GM21717 (cell line): ENCODE measurements at regions not wholly inside any gene's neighbourhood (a gene's known extent, or its start where the extent isn't known, plus 50 kb on each side); places are given as distances from the start of the nearest gene placed in this dataset.

ENCODE experiments used
- ATAC-seq: cut with Tn5 transposase; IDR thresholded peaks from one replicate; pipeline ENCODE4 v1.9.1; 2021; ENCODE audit warnings: mild to moderate bottlenecking, moderate library complexity; ENCODE audit not compliant: unreplicated experiment

DNA sequence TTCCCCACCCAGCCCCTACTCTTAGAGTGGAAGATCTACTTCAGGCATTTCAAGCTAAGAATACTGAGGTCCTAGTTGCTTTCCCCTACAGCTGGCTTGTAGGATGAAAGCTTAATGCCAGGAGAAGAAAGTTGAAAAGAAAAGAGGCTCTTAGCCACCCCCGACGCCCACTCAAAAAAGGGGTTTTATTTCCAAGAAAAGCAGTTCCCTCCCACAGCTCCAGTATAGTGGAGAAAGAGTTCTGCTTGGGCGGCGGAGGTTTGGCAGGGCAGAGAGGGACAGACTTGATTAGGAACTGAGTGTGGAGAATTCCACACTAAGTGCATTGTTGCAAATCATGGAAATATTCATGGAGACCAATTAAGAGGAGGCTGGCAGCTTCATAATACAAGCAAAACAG, 470.9 kb downstream of the ETS1 start:
- no peak for ATAC-seq

DNA sequence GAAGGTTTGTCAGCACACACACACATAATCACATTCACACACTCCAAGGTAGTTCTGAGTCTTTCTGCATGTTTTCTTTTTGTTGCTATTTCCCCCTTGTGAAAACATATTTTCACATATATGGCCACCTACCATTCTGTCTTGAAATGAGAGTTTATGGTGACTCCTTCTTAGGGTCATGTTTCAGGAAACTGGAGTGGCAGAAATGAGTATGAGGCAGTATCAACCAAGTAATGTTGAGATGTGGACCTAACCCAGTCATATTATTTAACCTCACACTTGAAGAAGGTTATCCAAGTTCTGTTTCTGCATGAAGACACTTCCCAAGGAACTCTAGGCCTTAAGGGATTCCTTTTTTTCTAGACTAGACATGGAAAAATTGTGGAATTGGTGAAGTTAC, 481.4 kb downstream of the ETS1 start:
- ATAC-seq, result no peak

DNA sequence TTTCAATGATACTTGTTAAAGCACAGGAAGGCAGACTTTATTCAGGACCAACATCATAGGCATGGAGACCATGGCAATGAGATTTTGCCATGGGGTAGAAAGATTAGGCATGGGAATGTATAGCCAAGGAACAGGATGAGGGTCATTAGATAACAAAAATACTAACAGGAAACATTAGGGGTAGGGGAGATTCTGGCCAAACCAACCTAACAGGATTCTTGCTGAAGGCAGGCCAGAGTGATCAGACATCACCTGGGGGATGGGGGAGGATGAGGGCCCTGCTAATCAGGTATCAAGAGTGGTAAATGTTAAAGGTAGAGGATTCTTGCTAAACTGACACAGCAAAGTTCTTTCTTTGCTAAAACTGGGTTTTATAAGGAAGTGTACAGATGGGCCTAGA, 481.8 kb downstream of the ETS1 start:
- ATAC-seq, result no peak

DNA sequence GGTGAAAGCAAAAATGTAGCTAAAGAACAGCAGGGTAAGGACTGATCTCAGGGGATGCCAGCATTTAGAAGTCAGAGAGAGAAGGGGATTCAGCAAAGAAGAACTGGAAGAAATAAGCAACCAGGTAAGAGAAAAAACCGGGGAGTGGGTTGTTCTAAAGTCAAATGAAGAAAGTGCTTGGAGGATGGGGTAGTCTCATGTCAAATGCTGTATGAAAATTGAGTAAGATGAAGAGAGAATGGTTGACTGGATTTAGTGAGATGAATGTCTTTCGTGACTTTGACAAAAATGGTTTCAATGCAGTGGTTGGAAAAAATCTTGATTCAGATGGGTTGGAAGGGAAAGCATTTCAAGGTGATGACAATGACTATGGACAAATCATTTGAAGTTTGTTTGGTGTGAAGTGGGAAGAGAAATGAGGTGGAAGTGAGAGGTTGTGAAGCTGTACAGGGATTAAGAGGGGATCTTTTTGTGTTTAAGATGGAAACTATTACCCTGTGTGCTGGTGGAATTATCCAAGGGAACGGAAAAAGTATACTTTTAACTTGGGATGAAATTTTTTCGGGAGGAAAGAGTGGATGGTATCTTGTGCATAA, 484.0 kb downstream of the ETS1 start:
- ATAC-seq, result no peak

DNA sequence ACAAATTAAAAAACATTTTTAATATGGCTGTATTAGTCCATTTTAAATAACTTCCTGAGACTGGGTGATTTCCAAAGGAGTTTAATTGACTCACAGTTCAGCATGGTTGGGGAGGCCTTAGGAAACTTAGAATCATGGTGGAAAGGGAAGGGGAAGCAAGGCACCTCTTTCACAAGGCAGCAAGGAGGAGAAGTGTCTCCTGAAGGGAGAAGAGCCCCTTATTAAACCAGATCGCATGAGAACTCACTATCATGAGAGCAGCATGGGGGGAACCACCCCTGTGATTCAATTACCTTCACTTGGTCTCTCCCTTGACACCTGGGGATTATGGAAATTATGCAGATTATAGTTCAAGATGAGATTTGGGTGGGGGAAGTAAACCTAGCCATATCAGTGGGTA, 488.6 kb downstream of the ETS1 start:
- no peak for ATAC-seq

DNA sequence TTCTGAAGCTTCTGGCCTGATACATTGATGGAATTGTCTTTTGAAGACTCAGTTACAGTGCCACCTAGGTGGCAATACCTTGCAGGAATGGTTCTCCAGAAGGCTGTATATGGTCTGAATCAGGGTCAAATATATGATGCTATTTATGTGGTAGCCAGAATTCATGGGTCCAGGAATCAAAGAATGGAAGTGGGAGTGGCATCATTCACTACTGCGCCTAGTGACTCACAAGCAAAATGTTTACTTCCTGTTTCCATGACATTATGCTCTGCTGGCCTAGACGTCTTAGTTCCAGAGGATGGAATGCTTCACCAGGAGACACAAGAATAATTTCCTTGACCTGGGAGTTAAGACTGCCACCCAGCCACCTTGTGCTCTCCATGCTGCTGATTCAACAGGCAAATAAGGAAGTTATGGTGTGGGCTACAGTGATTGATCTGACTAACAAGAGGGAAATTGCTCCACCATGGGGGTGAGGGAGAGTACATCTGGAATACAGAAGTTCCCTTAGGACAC, 491.8 kb downstream of the ETS1 start:
- no peak for ATAC-seq

DNA sequence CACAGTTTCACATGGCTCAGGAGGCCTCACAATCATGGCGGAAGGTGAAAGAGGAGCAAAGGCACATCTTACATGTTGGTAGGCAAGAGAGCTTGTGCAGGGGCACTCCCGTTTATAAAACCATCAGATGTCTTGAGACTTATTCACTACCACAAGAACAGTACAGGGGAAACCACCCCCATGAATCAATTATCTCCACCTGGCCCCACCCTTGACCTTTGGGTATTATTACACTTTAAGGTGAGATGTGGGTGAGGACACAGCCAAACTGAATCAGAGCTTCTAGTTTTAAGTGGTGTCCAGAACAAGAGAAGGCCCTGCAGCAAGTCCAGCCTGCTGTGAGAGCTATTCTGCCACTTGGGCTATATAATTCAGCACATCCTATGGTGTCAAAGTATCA, 493.7 kb downstream of the ETS1 start:
- no peak for ATAC-seq

DNA sequence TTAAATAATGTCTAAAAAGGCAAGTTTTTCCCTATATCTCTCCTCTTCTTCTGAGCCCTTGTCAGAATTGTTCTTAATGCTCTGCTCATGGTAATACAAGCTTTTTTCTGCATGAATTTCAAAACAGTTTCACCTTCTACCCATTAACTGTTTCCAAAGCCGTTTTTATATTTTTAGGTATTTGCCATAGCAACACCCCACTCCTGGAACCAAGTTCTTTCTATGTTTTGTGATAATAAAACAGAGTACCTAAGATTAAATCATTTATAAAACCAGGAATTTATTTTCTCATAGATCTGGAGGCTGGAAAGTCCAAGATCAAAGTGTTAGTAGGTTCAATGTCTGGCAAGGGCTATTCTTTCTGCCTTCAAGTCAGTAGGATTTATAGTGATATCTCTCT, 497.4 kb downstream of the ETS1 start:
- no peak for ATAC-seq

DNA sequence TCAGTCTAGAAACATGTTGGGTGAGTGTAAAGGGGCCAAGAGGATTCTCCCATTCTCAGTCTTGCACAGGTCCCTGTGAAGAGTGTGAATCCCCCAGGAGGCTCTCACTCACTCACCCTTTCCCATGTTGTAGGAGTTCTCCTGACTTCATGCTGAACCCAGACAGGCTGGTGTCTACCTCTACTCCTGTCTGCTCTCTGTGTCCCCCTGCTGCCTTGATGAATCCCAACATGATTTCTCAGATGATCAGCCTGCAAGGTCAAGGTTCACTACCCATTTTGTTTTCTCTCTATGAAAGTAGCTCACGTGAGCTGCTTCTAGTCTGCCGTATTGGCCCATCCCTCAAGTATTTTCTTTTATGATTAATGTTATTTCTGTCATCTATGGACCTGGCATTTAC, 500.6 kb downstream of the ETS1 start:
- ATAC-seq, result no peak

DNA sequence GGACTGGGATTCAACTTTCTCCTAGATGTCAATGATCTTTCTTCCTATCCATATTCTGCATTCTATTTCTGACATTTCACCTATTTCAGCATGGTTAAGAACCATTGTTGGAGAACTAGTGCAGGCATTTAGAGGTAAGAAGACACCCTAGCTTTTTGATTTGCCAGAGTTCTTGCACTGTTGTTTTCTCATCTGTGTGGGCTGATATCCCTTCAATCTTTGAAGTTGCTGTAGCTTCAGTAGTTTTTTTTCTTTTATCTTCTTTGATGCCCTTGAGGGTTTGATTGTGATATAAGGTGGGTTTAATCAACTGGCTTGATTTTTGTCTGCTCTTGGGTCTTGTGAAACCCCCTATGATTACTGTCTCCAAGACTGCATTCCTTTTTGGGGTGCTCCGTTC, 502.1 kb downstream of the ETS1 start:
- no peak for ATAC-seq

DNA sequence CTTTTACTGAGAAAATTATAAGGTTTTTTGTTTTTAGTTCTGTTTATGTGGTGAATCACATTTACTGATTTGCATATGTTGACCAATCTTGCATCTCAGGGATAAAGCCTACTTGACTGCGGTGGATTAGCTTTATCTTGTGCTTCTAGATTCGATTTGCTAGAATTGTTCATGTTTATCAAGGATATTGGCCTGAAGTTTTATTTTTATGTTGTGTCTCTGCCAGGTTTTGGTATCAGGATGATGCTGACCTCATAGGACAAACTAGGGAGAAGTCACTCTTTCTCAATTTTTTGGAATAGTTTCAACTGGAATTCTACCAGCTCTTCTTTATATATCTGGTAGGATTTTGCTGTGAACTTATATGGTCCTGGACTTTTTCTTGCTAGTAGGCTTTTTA, 504.8 kb downstream of the ETS1 start:
- ATAC-seq, result no peak

DNA sequence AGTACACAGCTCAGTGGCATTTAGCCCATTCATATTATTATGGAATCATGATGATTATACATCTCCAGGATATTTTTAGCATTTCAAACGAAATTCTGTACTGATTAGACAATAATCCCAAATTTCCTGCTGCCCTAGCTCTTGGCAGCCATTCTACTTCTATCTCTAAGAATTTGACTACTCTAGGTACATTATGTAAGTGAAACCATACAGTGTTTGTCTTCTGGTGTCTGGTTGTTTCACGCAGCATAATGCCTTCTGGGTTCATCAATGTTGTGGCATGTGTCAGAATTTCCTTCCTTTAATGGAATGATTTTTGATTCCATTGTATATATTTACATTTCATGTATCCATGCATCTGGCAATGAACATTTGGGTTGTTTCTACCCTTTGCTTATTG, 517.7 kb downstream of the ETS1 start:
- ATAC-seq, result no peak

DNA sequence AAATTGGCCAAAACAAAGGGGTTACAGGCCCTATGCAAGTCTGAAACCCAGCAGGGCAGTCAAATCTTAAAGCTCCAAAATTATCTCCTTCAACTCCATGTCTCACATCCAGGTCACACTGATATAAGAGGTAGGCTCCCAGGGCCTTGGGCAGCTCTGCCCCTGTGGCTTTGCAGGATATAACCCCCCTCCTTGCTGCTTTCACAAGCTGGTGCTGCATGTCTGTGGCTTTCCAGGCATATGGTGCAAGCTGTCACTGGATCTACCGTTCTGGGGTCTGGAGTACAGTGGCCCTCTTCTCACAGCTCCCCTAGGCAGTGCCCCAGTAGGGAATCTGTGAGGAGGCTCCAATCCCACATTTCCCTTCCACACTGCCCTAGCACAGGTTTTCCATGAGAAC, 519.6 kb downstream of the ETS1 start:
- no peak for ATAC-seq

DNA sequence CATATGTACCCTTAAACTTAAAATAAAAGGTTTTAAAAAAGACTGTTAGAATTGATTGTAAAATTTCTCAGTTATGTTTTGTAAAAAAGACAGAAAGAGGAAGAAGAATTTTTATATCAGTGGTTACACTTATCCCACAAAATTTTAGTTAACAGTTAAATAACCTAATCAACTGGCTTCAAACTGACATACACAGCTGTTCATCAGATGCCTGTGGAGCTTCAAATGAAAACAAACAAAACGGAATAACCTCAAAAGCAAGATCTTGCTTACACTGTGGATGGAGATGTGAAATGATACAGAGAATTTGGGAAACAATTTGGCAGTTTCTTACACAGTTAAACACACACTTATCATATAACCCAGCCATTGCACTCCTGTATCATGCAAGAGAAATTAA, 521.0 kb downstream of the ETS1 start:
- no peak for ATAC-seq

DNA sequence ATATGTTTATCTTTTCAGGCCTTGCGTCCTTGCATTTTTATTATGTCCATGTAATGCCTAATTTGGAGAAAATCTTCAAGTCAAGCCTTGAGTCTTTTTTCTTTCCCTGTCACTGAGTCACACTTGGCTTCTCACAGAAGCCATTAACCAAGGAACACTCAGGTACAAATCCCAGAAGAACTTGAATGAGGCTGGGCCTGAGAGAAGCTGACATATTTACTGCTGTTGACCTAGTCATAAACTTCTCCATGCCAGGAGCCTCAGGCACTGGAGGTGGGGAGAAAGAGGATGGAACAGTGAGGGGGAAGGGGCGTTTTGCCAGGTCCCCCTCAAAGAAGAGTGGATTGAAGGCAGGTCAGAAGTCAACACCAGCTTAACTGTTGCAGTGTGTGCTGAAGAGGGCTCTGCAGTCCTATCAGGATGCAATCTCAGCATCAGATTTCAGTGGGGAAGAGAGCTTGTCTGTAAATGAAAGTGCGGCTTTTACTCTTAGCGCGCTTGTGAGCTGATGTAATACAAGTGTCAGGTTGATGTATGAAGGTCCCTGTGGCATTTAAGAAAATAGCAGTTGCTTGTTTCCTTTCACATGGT, 526.0 kb downstream of the ETS1 start:
- no peak for ATAC-seq

DNA sequence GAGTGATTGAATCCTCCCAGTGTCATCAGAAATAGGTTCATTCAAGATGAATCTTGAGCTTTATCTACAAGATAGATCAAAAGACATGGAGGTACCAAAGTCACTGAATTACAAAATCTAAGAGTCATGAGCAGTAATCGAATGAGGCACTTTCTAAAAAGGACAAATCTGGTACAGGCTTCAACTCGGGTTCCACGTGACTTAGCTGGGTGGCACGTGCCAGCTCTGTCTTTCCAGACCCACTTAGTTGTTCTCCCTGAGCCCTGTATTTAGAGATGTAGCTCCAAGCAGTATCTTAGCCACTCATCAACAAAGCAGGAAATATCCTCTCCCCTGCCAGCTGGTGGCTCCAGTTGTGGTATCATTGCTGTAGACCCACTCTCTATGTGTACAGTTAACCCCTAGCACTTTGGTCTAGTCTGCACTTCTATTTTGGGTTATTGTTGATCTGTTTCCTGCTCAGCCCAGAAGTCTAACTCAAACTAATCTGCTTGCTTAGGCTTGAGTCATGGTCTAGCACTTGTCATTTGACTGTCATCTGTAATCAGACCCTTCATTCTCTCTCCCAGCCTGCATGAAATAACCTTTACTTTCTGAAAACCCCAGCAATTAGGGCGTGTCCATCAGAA, 528.7 kb downstream of the ETS1 start:
- ATAC-seq, result no peak

DNA sequence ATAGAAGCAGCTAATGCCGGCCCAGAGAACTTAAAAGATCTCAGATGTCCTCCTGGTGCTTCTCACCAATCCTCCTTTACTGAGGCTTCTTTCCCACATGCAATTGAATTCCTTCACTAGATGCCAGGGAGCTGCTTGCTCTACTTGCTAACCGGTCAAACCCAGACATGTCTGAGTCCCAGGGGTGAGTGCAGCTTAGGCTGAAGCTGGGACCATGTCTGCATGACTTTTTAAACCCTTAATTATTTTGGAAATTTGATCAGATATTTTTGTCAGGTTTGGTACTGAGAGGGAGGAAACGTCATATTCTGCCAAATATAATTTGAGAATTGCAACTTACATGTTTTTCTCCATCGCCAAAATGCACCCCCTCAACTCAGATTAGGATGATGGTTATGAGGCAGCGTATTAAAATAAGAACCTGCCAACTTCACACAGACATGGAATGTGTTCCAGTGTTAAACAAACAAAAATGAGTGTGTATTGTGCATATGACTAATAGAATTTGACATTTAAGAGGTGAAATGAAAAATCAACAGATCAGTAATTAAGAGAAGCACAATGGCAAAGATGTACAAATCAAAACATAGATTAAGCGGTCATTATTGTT, 529.5 kb downstream of the ETS1 start:
- ATAC-seq, result no peak

DNA sequence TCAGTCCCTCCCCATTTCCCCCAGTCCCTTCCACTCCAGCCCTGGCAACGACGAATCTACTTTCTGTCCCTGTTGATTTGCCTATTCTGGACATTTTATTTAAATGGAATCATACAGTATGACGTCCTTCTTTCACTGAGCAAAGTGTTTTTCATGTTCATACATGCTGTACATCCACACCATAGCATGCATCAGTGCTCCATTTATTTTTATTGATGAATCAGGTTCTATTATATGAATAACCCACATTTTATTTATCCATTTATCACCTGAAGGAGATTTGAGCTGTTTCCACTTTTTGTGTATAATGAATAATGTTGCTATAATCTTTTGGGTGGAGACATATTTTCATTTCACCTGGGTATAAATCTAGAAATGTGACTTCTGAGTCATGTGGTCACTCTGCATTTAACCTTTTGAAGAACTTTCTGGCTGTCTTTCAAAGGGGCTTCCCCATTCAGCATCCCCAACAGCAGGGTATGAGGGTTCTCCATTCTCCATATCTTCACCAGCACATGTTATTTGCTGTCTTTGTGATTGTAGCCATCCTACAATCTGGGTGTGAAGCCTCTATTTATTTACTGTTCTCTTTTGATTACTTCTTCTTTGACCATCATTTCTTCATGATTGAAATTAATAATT, 531.7 kb downstream of the ETS1 start:
- no peak for ATAC-seq

DNA sequence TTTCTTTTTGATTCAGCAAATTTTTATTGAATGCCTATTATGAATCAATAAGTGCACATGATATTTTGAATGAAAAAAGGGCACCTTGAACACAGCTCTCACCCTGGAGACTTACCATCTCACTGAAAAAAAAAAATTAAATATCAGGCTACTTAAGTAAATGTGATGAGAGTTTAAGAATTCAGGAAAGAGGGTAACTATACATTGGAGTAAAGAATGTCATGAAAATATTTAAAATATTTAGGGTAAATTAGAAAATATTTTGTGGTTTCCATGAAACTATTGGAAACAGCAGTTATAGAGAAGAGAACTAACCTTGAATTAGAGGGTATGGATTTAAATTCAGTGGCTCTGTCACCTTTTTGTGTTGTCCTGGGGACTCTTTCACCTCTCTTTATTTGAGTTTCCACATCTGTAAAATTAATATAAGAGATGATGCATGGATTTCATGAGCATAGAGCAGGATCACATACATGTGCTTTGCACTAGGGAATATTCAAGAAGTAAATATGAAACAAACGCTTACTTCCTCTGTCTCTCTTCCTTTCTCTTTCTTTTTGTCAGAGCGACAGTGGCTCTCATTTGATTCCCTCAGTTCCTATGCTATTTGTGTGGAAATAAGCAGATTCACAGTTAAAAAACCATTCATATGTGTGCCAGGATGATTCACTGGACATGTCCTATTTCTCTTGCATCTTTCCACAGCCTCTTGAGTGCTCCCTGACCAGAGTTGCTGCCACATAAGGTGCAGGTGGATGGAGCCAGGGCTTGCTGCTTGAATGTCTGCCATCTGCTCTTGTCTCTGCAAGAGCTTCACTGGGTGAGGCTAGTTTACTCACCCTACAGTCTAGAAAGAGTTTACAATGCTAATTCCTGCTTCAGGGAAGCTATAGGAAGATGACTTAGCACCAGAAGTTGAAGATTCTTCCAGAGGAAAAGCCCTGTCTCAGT, 533.1 kb downstream of the ETS1 start:
- ATAC-seq, result peak; percentile 73

DNA sequence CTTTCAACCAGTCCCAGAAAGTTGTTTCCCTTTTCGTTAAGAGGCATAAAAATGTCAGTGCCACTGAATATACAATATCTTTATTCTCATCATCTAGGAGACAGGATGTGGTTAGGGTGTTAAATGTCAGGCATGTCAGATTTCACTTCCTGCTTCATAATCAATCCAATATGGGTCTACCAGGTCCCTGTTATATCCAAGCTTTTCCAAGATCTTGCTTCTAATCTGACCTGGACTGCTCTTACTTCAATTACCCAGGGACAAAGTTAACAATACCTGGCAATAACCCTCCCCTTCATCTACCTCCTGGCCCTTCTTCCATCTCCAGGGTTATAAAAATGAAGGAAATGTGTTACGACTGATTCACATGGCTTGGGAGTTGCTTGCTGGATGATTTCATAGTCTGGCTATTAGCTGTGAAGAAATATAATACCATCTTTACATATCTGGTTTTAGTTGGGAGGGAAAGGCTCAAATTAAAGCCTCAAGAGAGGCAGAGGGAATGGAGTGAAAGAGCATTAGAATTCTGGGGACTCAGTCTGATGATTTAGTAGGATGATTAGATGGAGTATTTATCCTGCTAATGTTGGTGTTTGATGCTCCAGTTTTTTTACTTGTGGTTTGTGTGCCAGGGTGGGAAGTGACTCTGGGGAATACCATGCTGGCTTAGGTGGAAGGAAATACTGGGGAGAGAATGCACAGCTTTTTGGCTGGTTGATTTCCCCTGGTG, 534.3 kb downstream of the ETS1 start:
- peak; percentile 49 for ATAC-seq
